Urinary bladder (tissue), 3 donors: ENCODE measurements at regions not wholly inside any gene's neighbourhood (a gene's known extent, or its start where the extent isn't known, plus 50 kb on each side); places are given as distances from the start of the nearest gene placed in this dataset.
A peak's percentile ranks its signal among the peaks of the same experiment; 100 is the strongest.
"Not testable (repeated sequence)": the region's sequence is repeated elsewhere in the genome, so short reads cannot be mapped to it uniquely, and the experiment has no call there.

Experiments
- DNase-seq: peaks from one replicate; pipeline ENCODE4 v3.0.0-alpha.2; 2015; ENCODE audit errors: extremely low spot score
- H3K27ac ChIP-seq: one replicate; pipeline ENCODE4 v1.5.1; 2013; ENCODE audit warnings: low read depth, mild to moderate bottlenecking, moderate library complexity
- H3K36me3 ChIP-seq: one replicate; pipeline ENCODE4 v1.6.1; 2013; ENCODE audit warnings: mild to moderate bottlenecking, moderate library complexity; ENCODE audit not compliant: insufficient read depth
- H3K4me1 ChIP-seq: one replicate; pipeline ENCODE4 v1.6.1; 2013; ENCODE audit warnings: mild to moderate bottlenecking, moderate library complexity; ENCODE audit not compliant: insufficient read depth
- H3K4me3 ChIP-seq: one replicate; pipeline ENCODE4 v1.5.1; 2013; ENCODE audit warnings: low read depth, low read length
- WGBS: extraction: QIAGEN DNeasy Blood & Tissue Kit; methylation state at CpG from one replicate; pipeline ENCODE4 v1.1.7; 2013; 5-methylcytosine and 5-hydroxymethylcytosine counted together
- donor health status: healthy with polysubstance abuse.
- donor health status: healthy.

- no peak overlapping the region for H3K4me3 ChIP-seq
- H3K36me3 ChIP-seq = no peaks in the 10 kb centered on the region
- 39% methylated on average over 6 of the region's 6 CpGs for WGBS
- H3K27ac ChIP-seq = no peak overlapping the region
- H3K4me1 ChIP-seq = no peaks in the 10 kb centered on the region
- peak; percentile 89 for DNase-seq
Observed at GRCh38 chr10:21399392-21400035, 126.0 kb downstream of the SKIDA1 start.

- Histone ChIP-seq H3K36me3 (no peaks in the 10 kb centered on the region), H3K27ac (no peak overlapping the region), H3K4me3 (no peak overlapping the region), H3K4me1 (no peaks in the 10 kb centered on the region)
- DNase-seq = peak; percentile 45
- WGBS = 42% methylated on average over 2 of the region's 2 CpGs
Observed at GRCh38 chr10:21398563-21399231, 126.8 kb downstream of the SKIDA1 start.

GRCh38 chr10:21396889-21397288, 128.6 kb downstream of the SKIDA1 start:
- 65% methylated on average over 1 of the region's 1 CpG for WGBS
- DNase-seq = no peak
- H3K4me3 ChIP-seq = no peak overlapping the region

GRCh38 chr10:21393931-21394330, 131.6 kb downstream of the SKIDA1 start:
- DNase-seq = no peak
- WGBS = 94% methylated on average over 20 of the region's 20 CpGs
- Histone ChIP-seq H3K27ac (no peak overlapping the region), H3K36me3 (no peaks in the 10 kb centered on the region), H3K4me1 (no peaks in the 10 kb centered on the region), H3K4me3 (no peak overlapping the region)

More at GRCh38 chr10:21396889-21397288, 128.6 kb downstream of the SKIDA1 start:
- Histone ChIP-seq H3K4me1 (no peaks in the 10 kb centered on the region), H3K27ac (no peak overlapping the region), H3K36me3 (no peaks in the 10 kb centered on the region)

GRCh38 chr10:21388589-21388988, 136.9 kb downstream of the SKIDA1 start:
- Histone ChIP-seq H3K4me1 (no peaks in the 10 kb centered on the region), H3K36me3 (no peaks in the 10 kb centered on the region), H3K27ac (no peak overlapping the region), H3K4me3 (no peak overlapping the region)
- 89% methylated on average over 8 of the region's 8 CpGs for WGBS
- DNase-seq = no peak

GRCh38 chr10:21387868-21388267, 137.6 kb downstream of the SKIDA1 start:
- WGBS = 88% methylated on average over 11 of the region's 11 CpGs
- no peak overlapping the region for H3K27ac ChIP-seq
- H3K4me3 ChIP-seq = no peak overlapping the region
- no peaks in the 10 kb centered on the region for H3K4me1 ChIP-seq
- no peak for DNase-seq
- H3K36me3 ChIP-seq = no peaks in the 10 kb centered on the region

GRCh38 chr10:21385996-21386585, 139.4 kb downstream of the SKIDA1 start:
- Histone ChIP-seq H3K4me3 (no peak overlapping the region), H3K27ac (no peak overlapping the region), H3K36me3 (no peaks in the 10 kb centered on the region), H3K4me1 (no peaks in the 10 kb centered on the region)
- WGBS = 88% methylated on average over 5 of the region's 5 CpGs
- DNase-seq = no peak

GRCh38 chr10:21385536-21385935, 139.9 kb downstream of the SKIDA1 start:
- Histone ChIP-seq H3K4me1 (no peaks in the 10 kb centered on the region), H3K4me3 (no peak overlapping the region), H3K27ac (no peak overlapping the region), H3K36me3 (no peaks in the 10 kb centered on the region)
- WGBS = 85% methylated on average over 1 of the region's 1 CpG
- DNase-seq = no peak

GRCh38 chr10:21379143-21379542, 146.3 kb downstream of the SKIDA1 start:
- Histone ChIP-seq H3K36me3 (no peaks in the 10 kb centered on the region), H3K4me3 (no peak overlapping the region), H3K27ac (no peak overlapping the region), H3K4me1 (no peaks in the 10 kb centered on the region)
- 69% methylated on average over 3 of the region's 3 CpGs for WGBS
- DNase-seq = no peak

GRCh38 chr10:21375274-21375673, 150.2 kb downstream of the SKIDA1 start:
- 86% methylated on average over 2 of the region's 2 CpGs for WGBS
- H3K36me3 ChIP-seq = not testable (repeated sequence)

GRCh38 chr10:21373881-21374280, 151.6 kb downstream of the SKIDA1 start:
- WGBS = 84% methylated on average over 3 of the region's 3 CpGs
- H3K27ac ChIP-seq, H3K4me3 ChIP-seq, H3K36me3 ChIP-seq, H3K4me1 ChIP-seq, DNase-seq: not testable (repeated sequence)

More at GRCh38 chr10:21375274-21375673, 150.2 kb downstream of the SKIDA1 start:
- not testable (repeated sequence) for DNase-seq, H3K4me1 ChIP-seq, H3K27ac ChIP-seq, H3K4me3 ChIP-seq

GRCh38 chr10:21372651-21373410, 152.7 kb downstream of the SKIDA1 start:
- WGBS = 28% methylated on average over 4 of the region's 4 CpGs
- H3K36me3 ChIP-seq = no peaks in the 10 kb centered on the region
- no peaks in the 10 kb centered on the region for H3K4me1 ChIP-seq
- no peak overlapping the region for H3K4me3 ChIP-seq
- H3K27ac ChIP-seq = no peak overlapping the region
- peak; percentile 89 for DNase-seq

- 34% methylated on average over 2 of the region's 2 CpGs for WGBS
- H3K27ac ChIP-seq = no peak overlapping the region
- H3K36me3 ChIP-seq = no peaks in the 10 kb centered on the region
- no peak for DNase-seq
- no peaks in the 10 kb centered on the region for H3K4me1 ChIP-seq
- no peak overlapping the region for H3K4me3 ChIP-seq
Observed at GRCh38 chr10:21369697-21370096, 155.8 kb downstream of the SKIDA1 start.
